ENCODE measurements at regions not wholly inside any gene's neighbourhood (a gene's known extent, or its start where the extent isn't known, plus 50 kb on each side); places are given as distances from the start of the nearest gene placed in this dataset.

DNA sequence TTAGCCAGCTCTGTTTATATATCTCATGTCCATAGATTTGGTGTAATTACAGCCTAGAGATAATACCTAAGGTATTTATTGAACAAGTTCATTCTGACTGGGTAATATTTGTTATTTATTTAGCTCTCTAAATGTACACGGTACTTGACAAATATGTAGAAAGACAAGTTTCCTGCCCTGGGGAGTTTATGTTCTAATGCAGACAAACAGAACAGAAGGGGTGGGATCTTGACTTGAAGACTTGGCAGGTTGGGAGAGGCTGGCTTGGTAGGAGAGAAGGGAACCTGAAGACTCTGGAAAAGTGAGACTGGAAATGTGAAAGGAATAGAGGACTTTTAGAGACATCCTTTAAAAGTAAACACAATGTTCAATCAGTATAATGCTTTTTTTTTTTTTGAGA is 97.7 kb upstream of the CDK6 start:
- TF ChIP-seq, protein P1, sequence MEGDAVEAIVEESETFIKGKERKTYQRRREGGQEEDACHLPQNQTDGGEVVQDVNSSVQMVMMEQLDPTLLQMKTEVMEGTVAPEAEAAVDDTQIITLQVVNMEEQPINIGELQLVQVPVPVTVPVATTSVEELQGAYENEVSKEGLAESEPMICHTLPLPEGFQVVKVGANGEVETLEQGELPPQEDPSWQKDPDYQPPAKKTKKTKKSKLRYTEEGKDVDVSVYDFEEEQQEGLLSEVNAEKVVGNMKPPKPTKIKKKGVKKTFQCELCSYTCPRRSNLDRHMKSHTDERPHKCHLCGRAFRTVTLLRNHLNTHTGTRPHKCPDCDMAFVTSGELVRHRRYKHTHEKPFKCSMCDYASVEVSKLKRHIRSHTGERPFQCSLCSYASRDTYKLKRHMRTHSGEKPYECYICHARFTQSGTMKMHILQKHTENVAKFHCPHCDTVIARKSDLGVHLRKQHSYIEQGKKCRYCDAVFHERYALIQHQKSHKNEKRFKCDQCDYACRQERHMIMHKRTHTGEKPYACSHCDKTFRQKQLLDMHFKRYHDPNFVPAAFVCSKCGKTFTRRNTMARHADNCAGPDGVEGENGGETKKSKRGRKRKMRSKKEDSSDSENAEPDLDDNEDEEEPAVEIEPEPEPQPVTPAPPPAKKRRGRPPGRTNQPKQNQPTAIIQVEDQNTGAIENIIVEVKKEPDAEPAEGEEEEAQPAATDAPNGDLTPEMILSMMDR (IDR thresholded peaks at IDR 0.05), result no peak
- TF ChIP-seq POLR2A (IDR thresholded peaks at IDR 0.05), result no peak
